Hepatocyte (in vitro differentiated cells): ENCODE measurements at regions not wholly inside any gene's neighbourhood (a gene's known extent, or its start where the extent isn't known, plus 50 kb on each side); places are given as distances from the start of the nearest gene placed in this dataset.

Source experiments
- DNase-seq: peaks from one replicate; pipeline ENCODE4 v3.0.0-alpha.2; 2016; ENCODE audit warnings: low spot score
- H2AFZ ChIP-seq: fragments of 200-600 bp; sonication (generic); 2 replicates; pipeline ENCODE4 v1.6.0; 2016; ENCODE audit warnings: antibody characterized with exemption, mild to moderate bottlenecking
- H3K27ac ChIP-seq: fragments of 200-600 bp; sonication (generic); 2 replicates; pipeline ENCODE4 v1.5.1; 2016; ENCODE audit warnings: mild to moderate bottlenecking
- H3K27me3 ChIP-seq: fragments of 200-600 bp; sonication (generic); 2 replicates; pipeline ENCODE4 v1.6.1; 2016
- H3K36me3 ChIP-seq: fragments of 200-600 bp; sonication (generic); replicated peaks from 2 replicates; pipeline ENCODE4 v1.5.1; 2016; ENCODE audit warnings: low read depth; ENCODE audit not compliant: insufficient read depth
- H3K4me1 ChIP-seq: fragments of 200-600 bp; sonication (generic); 2 replicates; pipeline ENCODE4 v1.5.1; 2016; ENCODE audit warnings: mild to moderate bottlenecking, moderate library complexity; ENCODE audit not compliant: insufficient read depth
- H3K4me2 ChIP-seq: fragments of 200-600 bp; sonication (generic); 2 replicates; pipeline ENCODE4 v1.6.0; 2016
- H3K4me3 ChIP-seq: fragments of 200-600 bp; sonication (generic); 2 replicates; pipeline ENCODE4 v1.5.1; 2016; ENCODE audit warnings: mild to moderate bottlenecking
- H3K79me2 ChIP-seq: fragments of 200-600 bp; sonication (generic); 2 replicates; pipeline ENCODE4 v1.6.0; 2017; ENCODE audit warnings: mild to moderate bottlenecking
- H3K9me2 ChIP-seq: fragments of 200-600 bp; sonication (generic); replicated peaks from 2 replicates; pipeline ENCODE4 v1.6.0; 2017; ENCODE audit warnings: mild to moderate bottlenecking; ENCODE audit not compliant: insufficient read depth
- H3K9me3 ChIP-seq: fragments of 200-600 bp; sonication (generic); 2 replicates; pipeline ENCODE4 v1.5.1; 2016; ENCODE audit warnings: low read depth, mild to moderate bottlenecking
- H4K20me1 ChIP-seq: fragments of 200-600 bp; sonication (generic); 2 replicates; pipeline ENCODE4 v1.6.0; 2016; ENCODE audit warnings: mild to moderate bottlenecking; ENCODE audit not compliant: insufficient read depth, poor library complexity, severe bottlenecking
- CTCF ChIP-seq: fragments of 200-600 bp; sonication (generic); IDR thresholded peaks from 2 replicates; pipeline ENCODE4 v1.5.1; 2016; ENCODE audit warnings: antibody characterized with exemption, mild to moderate bottlenecking; ENCODE audit not compliant: poor library complexity
- EZH2 ChIP-seq: fragments of 200-600 bp; sonication (generic); IDR thresholded peaks from 2 replicates; pipeline ENCODE4 v1.6.1; 2016; ENCODE audit warnings: antibody characterized with exemption, mild to moderate bottlenecking, borderline replicate concordance
- EZH2phosphoT487 ChIP-seq: fragments of 200-600 bp; sonication (generic); IDR thresholded peaks from one replicate; pipeline ENCODE4 v1.6.1; 2018; ENCODE audit warnings: antibody characterized with exemption, mild to moderate bottlenecking, low read depth, moderate library complexity; ENCODE audit not compliant: unreplicated experiment, severe bottlenecking
- WGBS: methylation state at CpG from one replicate; pipeline ENCODE4 v1.1.6; 2016; ENCODE audit warnings: low lambda C conversion rate; ENCODE audit errors: missing lambda C conversion rate; 5-methylcytosine and 5-hydroxymethylcytosine counted together

- Histone ChIP-seq H3K4me1 (no peaks in the 10 kb centered on the region), H3K4me3 (no peak overlapping the region), H3K9me2 (no peaks in the 10 kb centered on the region), H3K27ac (no peak overlapping the region), H3K79me2 (no peaks in the 10 kb centered on the region), H3K4me2 (no peak overlapping the region), H3K9me3 (no peaks in the 10 kb centered on the region), H3K27me3 (no peaks in the 10 kb centered on the region), H3K36me3 (no peaks in the 10 kb centered on the region), H2AFZ (no peak overlapping the region), H4K20me1 (no peaks in the 10 kb centered on the region)
- DNase-seq, result no peak
- no peak for TF ChIP-seq EZH2phosphoT487
- no peak for TF ChIP-seq EZH2
- 90% methylated on average over 11 of the region's 11 CpGs for WGBS
Measured at GRCh38 chr18:78902795-78903435, 76.7 kb upstream of the SALL3 start.

- H3K27ac ChIP-seq, result no peak overlapping the region
- DNase-seq, result no peak
- no peak for TF ChIP-seq CTCF
- no peak for TF ChIP-seq EZH2phosphoT487
- TF ChIP-seq EZH2, result no peak
Measured at GRCh38 chr18:78903436-78904178, 76.0 kb upstream of the SALL3 start.

GRCh38 chr18:78904179-78904531 lies 75.5 kb upstream of the SALL3 start:
- no peaks in the 10 kb centered on the region for H3K27me3 ChIP-seq
- H3K9me2 ChIP-seq, result no peaks in the 10 kb centered on the region
- no peaks in the 10 kb centered on the region for H3K4me1 ChIP-seq
- H3K36me3 ChIP-seq, result no peaks in the 10 kb centered on the region
- WGBS, result 88% methylated on average over 11 of the region's 11 CpGs
- TF ChIP-seq CTCF (no peak), EZH2 (no peak), EZH2phosphoT487 (no peak)
- no peak for DNase-seq
- no peak overlapping the region for H2AFZ ChIP-seq
- H3K4me3 ChIP-seq, result no peak overlapping the region
- no peaks in the 10 kb centered on the region for H3K79me2 ChIP-seq
- no peak overlapping the region for H3K27ac ChIP-seq
- no peaks in the 10 kb centered on the region for H3K9me3 ChIP-seq
- H3K4me2 ChIP-seq, result no peak overlapping the region
- H4K20me1 ChIP-seq, result no peaks in the 10 kb centered on the region

More at GRCh38 chr18:78903436-78904178, 76.0 kb upstream of the SALL3 start:
- no peaks in the 10 kb centered on the region for H3K9me3 ChIP-seq
- no peaks in the 10 kb centered on the region for H3K27me3 ChIP-seq
- H3K4me3 ChIP-seq, result no peak overlapping the region
- H3K36me3 ChIP-seq, result no peaks in the 10 kb centered on the region
- no peak overlapping the region for H3K4me2 ChIP-seq
- H3K4me1 ChIP-seq, result no peaks in the 10 kb centered on the region
- H3K79me2 ChIP-seq, result no peaks in the 10 kb centered on the region
- 80% methylated on average over 22 of the region's 22 CpGs for WGBS
- no peak overlapping the region for H2AFZ ChIP-seq
- H4K20me1 ChIP-seq, result no peaks in the 10 kb centered on the region
- H3K9me2 ChIP-seq, result no peaks in the 10 kb centered on the region

GRCh38 chr18:78905334-78905733 lies 74.3 kb upstream of the SALL3 start:
- no peaks in the 10 kb centered on the region for H3K36me3 ChIP-seq
- WGBS, result 84% methylated on average over 9 of the region's 9 CpGs
- DNase-seq, result no peak
- no peaks in the 10 kb centered on the region for H3K27me3 ChIP-seq
- no peaks in the 10 kb centered on the region for H3K9me2 ChIP-seq
- H3K9me3 ChIP-seq, result no peaks in the 10 kb centered on the region
- no peaks in the 10 kb centered on the region for H3K4me1 ChIP-seq
- no peaks in the 10 kb centered on the region for H3K79me2 ChIP-seq
- no peak overlapping the region for H3K4me3 ChIP-seq
- TF ChIP-seq CTCF (no peak), EZH2 (no peak), EZH2phosphoT487 (no peak)
- H4K20me1 ChIP-seq, result no peaks in the 10 kb centered on the region
- no peak overlapping the region for H2AFZ ChIP-seq
- H3K27ac ChIP-seq, result no peak overlapping the region
- no peak overlapping the region for H3K4me2 ChIP-seq
